GM12875 (cell line): ENCODE measurements at regions not wholly inside any gene's neighbourhood (a gene's known extent, or its start where the extent isn't known, plus 50 kb on each side); places are given as distances from the start of the nearest gene placed in this dataset.

Source experiments
- H3K4me3 ChIP-seq: one replicate; pipeline ENCODE4 v1.5.1; 2011; ENCODE audit warnings: low read depth, low read length, control low read depth
- CTCF ChIP-seq: IDR thresholded peaks from 2 replicates; pipeline ENCODE4 v1.5.1; 2011; ENCODE audit warnings: low read depth, mild to moderate bottlenecking, control low read depth, inconsistent platforms, low read length, moderate library complexity, borderline replicate concordance; ENCODE audit not compliant: insufficient read depth

DNA sequence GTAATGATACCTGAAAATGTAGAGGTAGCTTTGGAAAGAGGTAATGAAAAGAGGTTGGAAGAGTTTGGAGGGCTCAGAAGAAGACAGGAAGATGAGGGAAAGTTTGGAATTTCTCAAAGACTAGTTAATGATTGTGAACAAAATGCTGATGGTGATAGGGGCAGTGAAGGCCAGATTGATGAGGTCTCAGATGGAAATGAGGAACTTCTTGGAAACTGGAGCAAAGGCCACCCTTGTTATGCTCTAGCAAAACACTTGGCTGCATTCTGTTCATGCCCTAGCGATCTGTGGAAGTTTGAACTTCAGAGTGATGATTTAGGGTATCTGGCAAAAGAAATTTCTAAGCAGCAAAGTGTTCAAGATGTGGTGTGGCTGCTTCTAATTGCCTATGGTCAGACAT is 161.2 kb upstream of the SPEF2 start:
- TF ChIP-seq CTCF = no peak
- no peak overlapping the region for H3K4me3 ChIP-seq

GRCh38 chr5:35454011-35454525 is 163.6 kb upstream of the SPEF2 start:
- H3K4me3 ChIP-seq = no peak overlapping the region
- no peak for TF ChIP-seq CTCF

- H3K4me3 ChIP-seq = no peak overlapping the region
- no peak for TF ChIP-seq CTCF
Measured at GRCh38 chr5:35443803-35444595, 173.7 kb upstream of the SPEF2 start.

DNA sequence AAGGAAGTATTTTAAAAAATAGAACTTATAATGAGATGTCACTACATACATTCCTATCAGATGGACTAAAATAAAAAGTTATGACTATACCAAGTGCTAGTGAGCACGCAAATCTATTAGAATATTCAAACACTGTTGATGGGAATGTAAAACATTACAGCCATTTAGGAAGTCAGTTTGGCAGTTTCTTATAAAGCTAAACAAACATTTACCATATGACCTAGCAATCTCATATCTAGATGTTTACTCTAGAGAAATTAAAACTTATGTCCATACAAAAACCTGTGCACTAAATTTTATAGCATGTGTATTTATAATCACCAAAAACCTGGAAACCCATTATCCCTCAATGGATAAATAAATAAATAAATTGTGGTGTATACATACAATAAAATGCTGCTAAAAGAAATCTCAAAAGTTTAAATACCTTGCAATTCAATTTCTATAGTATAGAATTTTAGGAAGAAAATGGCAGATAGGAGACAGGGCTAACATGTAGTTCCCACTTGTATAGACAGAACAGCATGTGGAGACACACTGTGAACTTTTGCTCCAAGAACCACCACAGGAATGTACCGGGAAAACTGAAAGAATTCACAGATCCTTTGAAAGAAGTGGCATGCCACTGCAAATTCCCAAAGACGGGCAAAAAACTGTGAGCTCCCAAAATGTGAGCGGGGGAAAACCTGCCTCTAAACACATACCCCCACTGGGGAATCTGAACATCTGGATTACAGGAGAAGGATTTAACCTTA is 174.6 kb upstream of the SPEF2 start:
- H3K4me3 ChIP-seq = no peak overlapping the region
- no peak for TF ChIP-seq CTCF

GRCh38 chr5:35440409-35440808 is 177.3 kb upstream of the SPEF2 start:
- TF ChIP-seq CTCF = no peak
- H3K4me3 ChIP-seq = no peak overlapping the region

DNA sequence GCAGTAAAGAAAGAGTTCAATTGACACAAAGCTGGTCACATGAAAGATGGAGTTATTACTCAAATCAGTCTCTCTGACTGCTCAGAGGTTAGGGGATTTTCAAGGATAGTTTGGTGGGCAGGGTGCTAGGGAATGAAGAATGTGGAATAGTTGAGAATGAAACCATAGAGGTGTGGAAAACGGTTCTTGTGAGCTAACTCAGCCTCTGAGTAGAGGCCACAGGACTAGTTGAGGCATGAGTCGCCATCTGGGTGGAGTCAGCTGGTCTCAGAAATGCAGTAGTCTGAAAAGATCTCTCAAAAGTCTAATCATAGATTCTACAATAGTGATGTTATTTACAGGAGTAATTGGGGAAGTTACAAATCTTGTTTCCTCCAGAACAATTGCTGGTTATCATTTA is 178.9 kb upstream of the SPEF2 start:
- no peak overlapping the region for H3K4me3 ChIP-seq
- no peak for TF ChIP-seq CTCF
